GM23338 (cell line): ENCODE measurements at regions not wholly inside any gene's neighbourhood (a gene's known extent, or its start where the extent isn't known, plus 50 kb on each side); places are given as distances from the start of the nearest gene placed in this dataset.

Source experiments
- CREB1 ChIP-seq: fragments of 250-450 bp; sonication (Bioruptor Pico); IDR thresholded peaks from 2 replicates; pipeline ENCODE4 v1.5.0; 2020; ENCODE audit warnings: low read depth, mild to moderate bottlenecking, moderate library complexity
- CTCF ChIP-seq, 2 experiments: fragments of 200-600 bp in 1 of 2; sonication (generic) in 1 of 2; conservative IDR thresholded peaks; 2 replicates each; pipeline versions ENCODE4 v1.5.1 to v1.6.1; 2016 to 2017; ENCODE audit warnings: antibody characterized with exemption in 2 of 2, low read depth in 2 of 2, mild to moderate bottlenecking in 2 of 2, moderate library complexity in 1 of 2
- EZH2 ChIP-seq: fragments of 200-600 bp; sonication (generic); IDR thresholded peaks from one replicate; pipeline ENCODE4 v1.8.0; 2017; ENCODE audit warnings: antibody characterized with exemption, mild to moderate bottlenecking, low read depth; ENCODE audit not compliant: unreplicated experiment
- EZH2phosphoT487 ChIP-seq: fragments of 200-600 bp; sonication (generic); IDR thresholded peaks from one replicate; pipeline ENCODE4 v1.8.1; 2018; ENCODE audit warnings: antibody characterized with exemption; ENCODE audit not compliant: unreplicated experiment
- POLR2AphosphoS5 ChIP-seq: IDR thresholded peaks from 2 replicates; pipeline ENCODE4 v1.6.1; 2016; ENCODE audit warnings: antibody characterized with exemption, low read depth
- REST ChIP-seq: IDR thresholded peaks from one replicate; pipeline ENCODE4 v1.6.1; 2018; ENCODE audit warnings: antibody characterized with exemption; ENCODE audit not compliant: unreplicated experiment

- TF ChIP-seq CTCF (conservative IDR thresholded peaks at IDR 0.05; ENCODE audit: low read depth in 2 of 2) (no peak), EZH2phosphoT487 (no peak), EZH2 (no peak), POLR2AphosphoS5 (no peak), REST (no peak), CREB1 (CRISPR knock-in tag) (no peak)
These were observed 484.5 kb downstream of the DMAC1 start for GRCh38 chr9:7315116-7315515.
